ENCODE measurements at regions not wholly inside any gene's neighbourhood (a gene's known extent, or its start where the extent isn't known, plus 50 kb on each side); places are given as distances from the start of the nearest gene placed in this dataset.

DNA sequence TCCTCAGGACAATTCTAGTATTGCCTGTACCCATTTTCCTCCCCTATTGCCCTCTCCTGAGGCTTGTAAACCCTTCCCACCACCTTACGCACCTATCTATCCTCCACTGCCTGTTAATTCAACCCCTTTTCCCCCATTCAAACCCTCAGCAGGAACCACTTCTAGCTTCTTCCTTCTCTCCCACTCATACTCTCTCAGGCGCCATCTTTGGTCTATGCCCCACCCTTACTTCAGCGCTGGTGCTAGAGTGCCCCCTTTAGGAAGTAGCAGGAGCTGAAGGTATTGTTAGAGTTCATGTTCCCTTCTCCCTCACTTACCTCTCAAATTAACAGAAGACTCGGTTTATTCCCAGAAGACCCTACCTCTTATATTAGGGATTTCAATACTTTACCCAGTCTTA lies 121.8 kb upstream of the NLGN1 start:
- CTCF ChIA-PET = no interaction called here
- Histone ChIP-seq H3K27ac (ENCODE audit: low read depth in 1 of 2, low read length in 2 of 2) (no peak overlapping the region), H3K4me3 (ENCODE audit: low read length) (no peak overlapping the region), H3K27me3 (ENCODE audit: control insufficient read depth in 1 of 2, insufficient read depth in 2 of 2, low read length in 2 of 2) (no peaks in the 10 kb centered on the region), H3K4me1 (ENCODE audit: insufficient read depth, low read length) (no peaks in the 10 kb centered on the region), H3K36me3 (ENCODE audit: insufficient read depth, low read length) (no peaks in the 10 kb centered on the region), H3K9me3 (ENCODE audit: control insufficient read depth in 1 of 2, insufficient read depth in 1 of 2, low read length in 2 of 2) (peaks cover 0 to 6% of the 10 kb centered on the region in 2 experiments)
- H3K27ac Mint-ChIP-seq = no peak overlapping the region
- POLR2A ChIA-PET = no interaction called here
- DNase-seq (no peak), ATAC-seq (ENCODE audit: poor library complexity) (no peak)
- no peaks in the 10 kb centered on the region for H3K36me3 Mint-ChIP-seq (ENCODE audit: low read depth)
- peaks cover 11% of the 10 kb centered on the region for H3K9me3 Mint-ChIP-seq
- no peaks in the 10 kb centered on the region for H3K27me3 Mint-ChIP-seq
- no peak overlapping the region for H3K4me3 Mint-ChIP-seq
- H3K4me1 Mint-ChIP-seq (ENCODE audit: low read depth) = no peaks in the 10 kb centered on the region
- intact Hi-C loops (cut with DNase I, micrococcal nuclease) = no loop called here
- TF ChIP-seq, protein P1, sequence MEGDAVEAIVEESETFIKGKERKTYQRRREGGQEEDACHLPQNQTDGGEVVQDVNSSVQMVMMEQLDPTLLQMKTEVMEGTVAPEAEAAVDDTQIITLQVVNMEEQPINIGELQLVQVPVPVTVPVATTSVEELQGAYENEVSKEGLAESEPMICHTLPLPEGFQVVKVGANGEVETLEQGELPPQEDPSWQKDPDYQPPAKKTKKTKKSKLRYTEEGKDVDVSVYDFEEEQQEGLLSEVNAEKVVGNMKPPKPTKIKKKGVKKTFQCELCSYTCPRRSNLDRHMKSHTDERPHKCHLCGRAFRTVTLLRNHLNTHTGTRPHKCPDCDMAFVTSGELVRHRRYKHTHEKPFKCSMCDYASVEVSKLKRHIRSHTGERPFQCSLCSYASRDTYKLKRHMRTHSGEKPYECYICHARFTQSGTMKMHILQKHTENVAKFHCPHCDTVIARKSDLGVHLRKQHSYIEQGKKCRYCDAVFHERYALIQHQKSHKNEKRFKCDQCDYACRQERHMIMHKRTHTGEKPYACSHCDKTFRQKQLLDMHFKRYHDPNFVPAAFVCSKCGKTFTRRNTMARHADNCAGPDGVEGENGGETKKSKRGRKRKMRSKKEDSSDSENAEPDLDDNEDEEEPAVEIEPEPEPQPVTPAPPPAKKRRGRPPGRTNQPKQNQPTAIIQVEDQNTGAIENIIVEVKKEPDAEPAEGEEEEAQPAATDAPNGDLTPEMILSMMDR (IDR thresholded peaks at IDR 0.05) = no peak

DNA sequence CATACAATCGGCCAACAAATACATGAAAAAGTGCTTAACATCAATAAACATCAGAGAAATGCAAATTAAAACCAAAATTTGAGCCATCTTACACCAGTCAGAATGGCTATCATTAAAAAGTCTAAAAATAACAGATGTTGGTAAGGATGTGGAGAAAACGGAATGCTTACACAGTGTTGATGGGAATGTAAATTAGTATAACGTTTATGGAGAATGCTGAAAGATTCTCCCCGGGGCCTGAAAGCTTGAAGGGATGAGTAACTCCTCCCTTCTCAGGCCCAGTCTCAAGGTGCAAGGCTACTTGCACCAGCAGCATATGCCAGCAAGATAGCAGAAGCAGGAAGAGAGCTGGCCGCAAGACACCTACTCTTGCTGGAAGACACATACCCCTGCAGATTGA lies 123.7 kb upstream of the NLGN1 start:
- H3K9me3 ChIP-seq (ENCODE audit: control insufficient read depth in 1 of 2, insufficient read depth in 1 of 2, low read length in 2 of 2) = peaks cover 0 to 6% of the 10 kb centered on the region in 2 experiments
- no peak overlapping the region for H3K27ac Mint-ChIP-seq
- ChIA-PET POLR2A (no interaction called here), CTCF (no interaction called here)
- no peak overlapping the region for H3K4me3 Mint-ChIP-seq
- H3K4me1 Mint-ChIP-seq (ENCODE audit: low read depth) = no peaks in the 10 kb centered on the region
- TF ChIP-seq, protein P1 (IDR thresholded peaks at IDR 0.05) = no peak
- H3K4me1 ChIP-seq (ENCODE audit: insufficient read depth, low read length) = no peaks in the 10 kb centered on the region
- H3K9me3 Mint-ChIP-seq = peaks cover 11% of the 10 kb centered on the region
- no peak for DNase-seq
- no peak for ATAC-seq (ENCODE audit: poor library complexity)
- H3K36me3 Mint-ChIP-seq (ENCODE audit: low read depth) = no peaks in the 10 kb centered on the region
- H3K27me3 ChIP-seq (ENCODE audit: control insufficient read depth in 1 of 2, insufficient read depth in 2 of 2, low read length in 2 of 2) = no peaks in the 10 kb centered on the region
- no peaks in the 10 kb centered on the region for H3K27me3 Mint-ChIP-seq
- H3K4me3 ChIP-seq (ENCODE audit: low read length) = no peak overlapping the region
- H3K36me3 ChIP-seq (ENCODE audit: insufficient read depth, low read length) = no peaks in the 10 kb centered on the region
- intact Hi-C loops (cut with DNase I, micrococcal nuclease) = no loop called here
- no peak overlapping the region for H3K27ac ChIP-seq (ENCODE audit: low read depth in 1 of 2, low read length in 2 of 2)

DNA sequence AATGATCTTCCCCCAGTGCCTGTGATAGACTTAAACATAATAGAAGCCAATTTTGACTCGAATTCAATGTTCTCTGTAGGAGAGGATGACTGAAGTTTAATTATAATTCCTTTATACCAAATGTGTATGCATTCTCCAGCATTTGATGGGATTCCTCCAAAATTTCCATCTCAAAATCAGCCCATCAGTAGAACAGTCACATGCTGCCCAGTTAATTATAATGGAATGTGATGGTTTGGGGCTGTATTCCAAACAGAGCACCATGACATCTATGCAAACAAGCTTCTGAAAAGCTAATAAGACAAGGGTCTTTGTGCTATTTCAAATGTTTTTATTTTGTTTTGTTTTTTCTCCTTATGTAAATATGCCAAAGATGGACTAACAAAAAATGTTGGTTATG lies 127.7 kb upstream of the SPATA16 start:
- H3K27ac ChIP-seq (ENCODE audit: low read depth in 1 of 2, low read length in 2 of 2) = no peak overlapping the region
- no peak for DNase-seq
- H3K36me3 ChIP-seq (ENCODE audit: insufficient read depth, low read length) = no peaks in the 10 kb centered on the region
- Mint-ChIP-seq H3K4me1 (ENCODE audit: low read depth) (no peaks in the 10 kb centered on the region), H3K9me3 (peaks cover 2% of the 10 kb centered on the region), H3K27me3 (no peaks in the 10 kb centered on the region), H3K27ac (no peak overlapping the region), H3K36me3 (ENCODE audit: low read depth) (no peaks in the 10 kb centered on the region), H3K4me3 (no peak overlapping the region)
- ATAC-seq (ENCODE audit: poor library complexity) = no peak
- ChIA-PET POLR2A (no interaction called here), CTCF (no interaction called here)
- intact Hi-C loops (cut with DNase I, micrococcal nuclease) = no loop called here
- TF ChIP-seq, protein P1 (IDR thresholded peaks at IDR 0.05) = no peak
- H3K4me1 ChIP-seq (ENCODE audit: insufficient read depth, low read length) = no peaks in the 10 kb centered on the region
- H3K4me3 ChIP-seq (ENCODE audit: low read length) = no peak overlapping the region
- no peaks in the 10 kb centered on the region for H3K9me3 ChIP-seq (ENCODE audit: control insufficient read depth in 1 of 2, insufficient read depth in 1 of 2, low read length in 2 of 2)
- no peaks in the 10 kb centered on the region for H3K27me3 ChIP-seq (ENCODE audit: control insufficient read depth in 1 of 2, insufficient read depth in 2 of 2, low read length in 2 of 2)
